HL-60 (cell line): ENCODE measurements at regions not wholly inside any gene's neighbourhood (a gene's known extent, or its start where the extent isn't known, plus 50 kb on each side); places are given as distances from the start of the nearest gene placed in this dataset.

Experiments used
- DNase-seq, 2 experiments: peaks; one replicate each; pipeline ENCODE4 v3.0.0-alpha.2; 2010 to 2020; ENCODE audit warnings: low read depth in 1 of 2, low spot score in 1 of 2
- H3K27ac ChIP-seq: fragments of 250-450 bp; sonication (Bioruptor Pico); replicated peaks from 2 replicates; pipeline ENCODE4 v1.5.1; 2020; ENCODE audit warnings: mild to moderate bottlenecking, moderate library complexity
- H3K27me3 ChIP-seq: fragments of 250-450 bp; sonication (Bioruptor Pico); 2 replicates; pipeline ENCODE4 v1.5.1; 2021; ENCODE audit warnings: mild to moderate bottlenecking, moderate library complexity; ENCODE audit not compliant: insufficient read depth, poor library complexity, severe bottlenecking
- H3K4me3 ChIP-seq: replicated peaks from 2 replicates; pipeline ENCODE4 v1.5.1; 2011; ENCODE audit warnings: mild to moderate bottlenecking, control low read depth, low read length; ENCODE audit not compliant: insufficient read depth
- GABPA ChIP-seq: IDR thresholded peaks from 2 replicates; pipeline ENCODE4 v1.6.1; 2012; ENCODE audit warnings: low read depth
- POLR2AphosphoS5 ChIP-seq: IDR thresholded peaks from 2 replicates; pipeline ENCODE4 v1.6.1; 2012; ENCODE audit warnings: low read depth
- SPI1 ChIP-seq: IDR thresholded peaks from 2 replicates; pipeline ENCODE4 v1.6.1; 2012; ENCODE audit warnings: low read depth, mild to moderate bottlenecking, borderline replicate concordance
- TF ChIP-seq, protein P1 (sequence below): IDR thresholded peaks from one replicate; pipeline ENCODE4 v1.5.1; 2011; ENCODE audit warnings: low read length, control low read depth, inconsistent platforms; ENCODE audit not compliant: insufficient read depth
- TF ChIP-seq, protein P2 (sequence below): IDR thresholded peaks from 2 replicates; pipeline ENCODE4 v1.6.1; 2012; ENCODE audit warnings: low read depth; ENCODE audit not compliant: insufficient replicate concordance

DNA sequence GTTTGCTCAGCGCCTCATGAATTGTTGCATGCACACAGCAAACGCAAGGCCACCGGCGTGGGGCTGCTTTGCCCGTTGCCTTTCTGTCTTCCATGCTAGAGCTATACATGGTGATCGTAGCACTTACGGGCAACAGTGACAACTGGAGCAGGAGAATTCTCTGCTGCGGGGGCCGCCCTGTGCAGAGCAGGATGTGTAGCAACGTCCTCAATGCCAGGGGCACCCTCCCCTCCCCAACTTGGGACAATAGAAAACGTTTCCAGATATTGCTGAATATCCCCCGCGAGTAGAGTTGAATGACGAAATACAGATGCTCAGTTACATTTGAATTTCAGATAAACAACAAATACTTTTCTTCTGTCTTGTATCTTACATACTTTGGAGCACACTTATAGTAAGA is 198.7 kb downstream of the TFAP2C start:
- no peak overlapping the region for H3K4me3 ChIP-seq
- H3K27ac ChIP-seq, result no peak overlapping the region
- DNase-seq, result no peak
- H3K27me3 ChIP-seq, result no peaks in the 10 kb centered on the region
- TF ChIP-seq, protein P1, sequence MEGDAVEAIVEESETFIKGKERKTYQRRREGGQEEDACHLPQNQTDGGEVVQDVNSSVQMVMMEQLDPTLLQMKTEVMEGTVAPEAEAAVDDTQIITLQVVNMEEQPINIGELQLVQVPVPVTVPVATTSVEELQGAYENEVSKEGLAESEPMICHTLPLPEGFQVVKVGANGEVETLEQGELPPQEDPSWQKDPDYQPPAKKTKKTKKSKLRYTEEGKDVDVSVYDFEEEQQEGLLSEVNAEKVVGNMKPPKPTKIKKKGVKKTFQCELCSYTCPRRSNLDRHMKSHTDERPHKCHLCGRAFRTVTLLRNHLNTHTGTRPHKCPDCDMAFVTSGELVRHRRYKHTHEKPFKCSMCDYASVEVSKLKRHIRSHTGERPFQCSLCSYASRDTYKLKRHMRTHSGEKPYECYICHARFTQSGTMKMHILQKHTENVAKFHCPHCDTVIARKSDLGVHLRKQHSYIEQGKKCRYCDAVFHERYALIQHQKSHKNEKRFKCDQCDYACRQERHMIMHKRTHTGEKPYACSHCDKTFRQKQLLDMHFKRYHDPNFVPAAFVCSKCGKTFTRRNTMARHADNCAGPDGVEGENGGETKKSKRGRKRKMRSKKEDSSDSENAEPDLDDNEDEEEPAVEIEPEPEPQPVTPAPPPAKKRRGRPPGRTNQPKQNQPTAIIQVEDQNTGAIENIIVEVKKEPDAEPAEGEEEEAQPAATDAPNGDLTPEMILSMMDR, result no peak
- TF ChIP-seq, protein P2, sequence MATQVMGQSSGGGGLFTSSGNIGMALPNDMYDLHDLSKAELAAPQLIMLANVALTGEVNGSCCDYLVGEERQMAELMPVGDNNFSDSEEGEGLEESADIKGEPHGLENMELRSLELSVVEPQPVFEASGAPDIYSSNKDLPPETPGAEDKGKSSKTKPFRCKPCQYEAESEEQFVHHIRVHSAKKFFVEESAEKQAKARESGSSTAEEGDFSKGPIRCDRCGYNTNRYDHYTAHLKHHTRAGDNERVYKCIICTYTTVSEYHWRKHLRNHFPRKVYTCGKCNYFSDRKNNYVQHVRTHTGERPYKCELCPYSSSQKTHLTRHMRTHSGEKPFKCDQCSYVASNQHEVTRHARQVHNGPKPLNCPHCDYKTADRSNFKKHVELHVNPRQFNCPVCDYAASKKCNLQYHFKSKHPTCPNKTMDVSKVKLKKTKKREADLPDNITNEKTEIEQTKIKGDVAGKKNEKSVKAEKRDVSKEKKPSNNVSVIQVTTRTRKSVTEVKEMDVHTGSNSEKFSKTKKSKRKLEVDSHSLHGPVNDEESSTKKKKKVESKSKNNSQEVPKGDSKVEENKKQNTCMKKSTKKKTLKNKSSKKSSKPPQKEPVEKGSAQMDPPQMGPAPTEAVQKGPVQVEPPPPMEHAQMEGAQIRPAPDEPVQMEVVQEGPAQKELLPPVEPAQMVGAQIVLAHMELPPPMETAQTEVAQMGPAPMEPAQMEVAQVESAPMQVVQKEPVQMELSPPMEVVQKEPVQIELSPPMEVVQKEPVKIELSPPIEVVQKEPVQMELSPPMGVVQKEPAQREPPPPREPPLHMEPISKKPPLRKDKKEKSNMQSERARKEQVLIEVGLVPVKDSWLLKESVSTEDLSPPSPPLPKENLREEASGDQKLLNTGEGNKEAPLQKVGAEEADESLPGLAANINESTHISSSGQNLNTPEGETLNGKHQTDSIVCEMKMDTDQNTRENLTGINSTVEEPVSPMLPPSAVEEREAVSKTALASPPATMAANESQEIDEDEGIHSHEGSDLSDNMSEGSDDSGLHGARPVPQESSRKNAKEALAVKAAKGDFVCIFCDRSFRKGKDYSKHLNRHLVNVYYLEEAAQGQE, result no peak
- TF ChIP-seq GABPA, result no peak
- no peak for TF ChIP-seq POLR2AphosphoS5
- no peak for TF ChIP-seq SPI1

DNA sequence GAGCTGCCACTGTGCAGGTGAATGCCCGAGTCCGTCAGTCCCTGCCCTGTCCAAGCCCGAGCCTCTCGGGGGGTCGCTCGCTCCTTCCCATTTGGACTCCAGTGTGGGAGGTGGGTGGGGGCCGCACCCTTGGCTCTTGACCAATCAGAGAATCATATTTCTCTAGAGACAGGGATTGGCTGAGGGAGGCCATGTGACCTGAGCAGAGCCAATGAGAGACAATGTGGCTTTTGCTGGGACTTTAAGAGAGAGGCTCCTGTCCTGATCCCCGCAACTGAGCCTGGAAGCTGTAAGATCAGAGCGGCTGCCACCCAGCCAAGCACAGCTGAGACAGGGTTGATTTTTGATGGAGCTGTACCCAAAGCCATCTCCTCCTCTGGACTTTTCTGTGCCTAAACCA is 199.3 kb downstream of the TFAP2C start:
- Histone ChIP-seq H3K27ac (no peak overlapping the region), H3K4me3 (no peak overlapping the region), H3K27me3 (no peaks in the 10 kb centered on the region)
- DNase-seq, result no peak
- TF ChIP-seq GABPA (no peak), SPI1 (no peak), POLR2AphosphoS5 (no peak)
- TF ChIP-seq, protein P2, result no peak
- TF ChIP-seq, protein P1, result no peak

DNA sequence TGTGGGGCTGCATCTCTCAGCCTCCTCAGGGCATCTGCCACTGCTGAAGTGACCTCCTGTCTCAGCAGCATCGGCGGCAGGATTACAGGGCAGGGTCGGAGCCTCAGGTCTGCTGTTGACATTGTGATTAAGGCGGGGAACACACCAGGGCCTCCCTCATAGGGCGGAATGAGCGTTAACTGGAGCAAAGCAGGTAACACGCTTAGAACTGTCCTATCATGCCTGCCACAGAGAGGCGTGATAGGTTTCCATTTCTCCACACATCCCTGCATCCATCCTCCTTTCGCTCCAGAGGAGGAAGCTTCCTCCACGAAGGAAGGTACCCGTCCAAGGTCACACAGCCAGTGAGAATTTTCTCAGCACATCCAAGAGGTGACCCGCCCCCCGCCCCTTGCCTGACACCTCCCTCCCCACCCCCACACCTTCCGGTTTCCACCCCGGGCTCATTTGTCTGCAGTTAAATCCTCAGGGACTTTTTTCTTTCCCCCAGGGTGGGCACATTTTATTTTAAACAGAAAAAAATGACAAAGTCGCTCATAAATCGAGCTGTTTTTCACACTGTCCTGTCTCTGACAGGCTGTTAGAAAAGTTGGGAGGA is 200.8 kb downstream of the TFAP2C start:
- no peak for DNase-seq
- H3K4me3 ChIP-seq, result no peak overlapping the region
- no peaks in the 10 kb centered on the region for H3K27me3 ChIP-seq
- no peak overlapping the region for H3K27ac ChIP-seq
- TF ChIP-seq POLR2AphosphoS5 (no peak), GABPA (no peak), SPI1 (no peak)
- TF ChIP-seq, protein P2, result no peak
- TF ChIP-seq, protein P1, result no peak
